Psoas muscle (tissue), 7 donors: ENCODE measurements at regions not wholly inside any gene's neighbourhood (a gene's known extent, or its start where the extent isn't known, plus 50 kb on each side); places are given as distances from the start of the nearest gene placed in this dataset.
A peak's percentile ranks its signal among the peaks of the same experiment; 100 is the strongest.

Source experiments
- ATAC-seq, 4 donors: fragments of 200-7000 bp; cut with Tn5 transposase; one replicate each; pipeline ENCODE4 v1.9.1; 2020; ENCODE audit warnings: moderate library complexity in 3 of 4, mild to moderate bottlenecking in 2 of 4
- DNase-seq, 2 donors: peaks; one replicate each; pipeline ENCODE4 v3.0.0-alpha.2; 2020
- H3K27ac ChIP-seq: fragments of 200-600 bp; one replicate; pipeline ENCODE4 v1.8.0; 2022
- H3K27me3 ChIP-seq, 3 donors: fragments of 200-600 bp in 1 of 3; one replicate each; pipeline versions ENCODE4 v1.6.1 to v1.8.0; 2013 to 2022; ENCODE audit warnings: low read length in 2 of 3, mild to moderate bottlenecking in 2 of 3, moderate library complexity in 1 of 3; ENCODE audit not compliant: insufficient read depth in 3 of 3
- H3K36me3 ChIP-seq, 2 donors: fragments of 200-600 bp in 1 of 2; one replicate each; pipeline versions ENCODE4 v1.6.1 to v1.8.0; 2013 to 2022; ENCODE audit warnings: low read depth in 1 of 2, mild to moderate bottlenecking in 1 of 2, moderate library complexity in 1 of 2; ENCODE audit not compliant: insufficient read depth in 1 of 2
- H3K4me1 ChIP-seq: fragments of 200-600 bp; one replicate; pipeline ENCODE4 v1.8.0; 2022
- H3K4me3 ChIP-seq: fragments of 200-600 bp; one replicate; pipeline ENCODE4 v1.8.0; 2022; ENCODE audit warnings: mild to moderate bottlenecking
- H3K9me3 ChIP-seq: fragments of 200-600 bp; one replicate; pipeline ENCODE4 v1.8.0; 2022
- WGBS, 3 donors: extraction: QIAGEN DNeasy Blood & Tissue Kit; methylation state at CpG; one replicate each; pipeline versions ENCODE4 v1.1.6 to v1.1.7; 2013; 5-methylcytosine and 5-hydroxymethylcytosine counted together
- intact Hi-C, 2 donors: fragments of 100-400 bp; cut with DNase I; formaldehyde crosslinking; loops; one replicate each; pipeline versions ENCODE4 v1.11.0 to v1.14.2; 2022
- TF ChIP-seq, protein P1 (sequence below): fragments of 200-600 bp; IDR thresholded peaks from one replicate; pipeline ENCODE4 v1.8.0; 2022; ENCODE audit warnings: antibody characterized with exemption
- donor health status: healthy with polysubstance abuse.
- donor health status: DM: no; HTN: no; CAD: no; lungs with moderate emphysema.
- donor health status: Bipolar disorder and iron deficiency.
- donor health status: healthy.
- donor health status: DM: yes; HTN: yes; CAD: no.
- donor health status: DM: no; HTN: no; CAD: no.
- donor health status: DM: yes; HTN: yes; CAD: no.

DNA sequence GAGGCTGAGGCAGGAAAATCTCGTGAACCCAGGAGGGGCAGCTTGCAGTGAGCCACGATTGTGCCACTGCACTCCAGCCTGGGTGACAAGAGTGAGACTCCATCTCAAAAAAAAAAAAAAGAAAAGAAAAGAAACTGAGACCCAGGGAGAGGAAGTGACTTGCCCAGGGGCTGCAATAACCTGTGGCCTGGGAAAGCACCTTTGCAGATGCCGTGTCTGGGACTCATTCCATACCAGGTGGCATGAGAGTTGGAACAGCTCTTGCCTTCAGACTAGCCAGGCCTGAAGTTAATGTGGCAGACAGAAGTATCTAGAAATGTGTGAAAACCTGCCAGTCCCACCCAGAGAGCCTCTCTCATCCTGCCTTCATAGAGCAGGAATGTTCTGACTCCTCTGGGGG, 65.4 kb downstream of the PHETA1 start:
- intact Hi-C loops = no loop called here

DNA sequence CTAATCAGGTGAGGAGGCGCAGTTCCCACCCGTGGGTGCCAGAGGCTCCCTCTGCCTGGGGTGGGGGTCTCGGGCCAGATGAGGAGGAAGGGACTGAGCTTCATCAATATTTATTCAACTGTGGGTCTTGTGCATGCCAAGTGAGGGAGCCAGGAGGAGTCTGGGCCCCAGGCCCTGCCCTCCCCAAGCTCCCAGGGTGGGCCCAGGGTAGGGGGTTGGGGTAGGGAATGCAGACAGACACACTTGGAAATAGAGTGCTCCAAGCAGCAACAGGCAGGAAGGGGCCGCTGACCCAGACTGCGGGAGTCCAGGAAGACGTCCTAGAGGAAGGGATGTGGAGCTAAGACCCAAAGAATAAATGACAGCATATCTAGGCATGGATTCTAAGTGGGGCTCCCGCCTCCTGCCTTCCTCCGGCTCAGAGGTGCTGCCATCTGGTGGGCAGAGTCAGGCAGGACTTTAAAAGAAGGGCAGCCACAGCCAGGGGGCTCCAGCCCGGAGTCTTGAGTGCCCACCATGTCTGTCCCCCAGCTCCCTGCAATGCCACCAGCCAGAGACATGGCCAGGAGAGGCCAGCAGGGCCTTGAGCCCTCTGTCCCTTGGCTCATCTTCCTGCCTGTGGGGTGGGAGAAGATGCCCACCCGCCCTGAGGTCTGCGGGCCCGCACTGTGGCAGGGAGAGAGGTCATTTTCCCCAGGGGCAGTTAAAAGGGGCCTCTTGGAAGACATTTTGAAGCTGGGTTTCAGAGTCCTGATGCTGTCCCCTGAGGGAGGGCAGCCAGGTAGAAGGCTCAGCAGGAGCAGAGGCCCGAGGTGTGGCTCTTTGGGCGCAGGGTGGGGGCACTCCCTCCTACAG, 70.1 kb downstream of the PHETA1 start:
- TF ChIP-seq, protein P1, sequence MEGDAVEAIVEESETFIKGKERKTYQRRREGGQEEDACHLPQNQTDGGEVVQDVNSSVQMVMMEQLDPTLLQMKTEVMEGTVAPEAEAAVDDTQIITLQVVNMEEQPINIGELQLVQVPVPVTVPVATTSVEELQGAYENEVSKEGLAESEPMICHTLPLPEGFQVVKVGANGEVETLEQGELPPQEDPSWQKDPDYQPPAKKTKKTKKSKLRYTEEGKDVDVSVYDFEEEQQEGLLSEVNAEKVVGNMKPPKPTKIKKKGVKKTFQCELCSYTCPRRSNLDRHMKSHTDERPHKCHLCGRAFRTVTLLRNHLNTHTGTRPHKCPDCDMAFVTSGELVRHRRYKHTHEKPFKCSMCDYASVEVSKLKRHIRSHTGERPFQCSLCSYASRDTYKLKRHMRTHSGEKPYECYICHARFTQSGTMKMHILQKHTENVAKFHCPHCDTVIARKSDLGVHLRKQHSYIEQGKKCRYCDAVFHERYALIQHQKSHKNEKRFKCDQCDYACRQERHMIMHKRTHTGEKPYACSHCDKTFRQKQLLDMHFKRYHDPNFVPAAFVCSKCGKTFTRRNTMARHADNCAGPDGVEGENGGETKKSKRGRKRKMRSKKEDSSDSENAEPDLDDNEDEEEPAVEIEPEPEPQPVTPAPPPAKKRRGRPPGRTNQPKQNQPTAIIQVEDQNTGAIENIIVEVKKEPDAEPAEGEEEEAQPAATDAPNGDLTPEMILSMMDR = peak; percentile 69
- Histone ChIP-seq H3K4me3 (no peak overlapping the region), H3K36me3 (no peaks in the 10 kb centered on the region), H3K27ac (no peak overlapping the region), H3K9me3 (peaks cover 3% of the 10 kb centered on the region), H3K27me3 (peaks cover 0 to under 1% (median 0%) of the 10 kb centered on the region in 3 donors), H3K4me1 (no peaks in the 10 kb centered on the region)
- peak; percentile 25 to 65 for DNase-seq
- intact Hi-C loops = loop anchor here in 1 of 2 donors (2.0 to 5.0 kb wide), 2 partner anchors 274 to 362 kb away; no protein-coding TSS in a partner anchor
- peak; percentile 53 to 80 (median 72) for ATAC-seq
- WGBS, 3 donors = 56 to 58% (median 57%) methylated on average over 14 of the region's 14 CpGs

More for the DNA sequence above, 65.4 kb downstream of the PHETA1 start:
- no peak overlapping the region for H3K4me3 ChIP-seq
- peaks cover 27% of the 10 kb centered on the region for H3K9me3 ChIP-seq
- DNase-seq (no peak), ATAC-seq (no peak)
- H3K36me3 ChIP-seq = no peaks in the 10 kb centered on the region
- TF ChIP-seq, protein P1 = no peak
- no peak overlapping the region for H3K27ac ChIP-seq
- H3K4me1 ChIP-seq = no peaks in the 10 kb centered on the region
- WGBS, 3 donors = 74 to 85% (median 81%) methylated on average over 3 of the region's 3 CpGs
- H3K27me3 ChIP-seq = peaks cover 0 to 3% (median 0%) of the 10 kb centered on the region in 3 donors

DNA sequence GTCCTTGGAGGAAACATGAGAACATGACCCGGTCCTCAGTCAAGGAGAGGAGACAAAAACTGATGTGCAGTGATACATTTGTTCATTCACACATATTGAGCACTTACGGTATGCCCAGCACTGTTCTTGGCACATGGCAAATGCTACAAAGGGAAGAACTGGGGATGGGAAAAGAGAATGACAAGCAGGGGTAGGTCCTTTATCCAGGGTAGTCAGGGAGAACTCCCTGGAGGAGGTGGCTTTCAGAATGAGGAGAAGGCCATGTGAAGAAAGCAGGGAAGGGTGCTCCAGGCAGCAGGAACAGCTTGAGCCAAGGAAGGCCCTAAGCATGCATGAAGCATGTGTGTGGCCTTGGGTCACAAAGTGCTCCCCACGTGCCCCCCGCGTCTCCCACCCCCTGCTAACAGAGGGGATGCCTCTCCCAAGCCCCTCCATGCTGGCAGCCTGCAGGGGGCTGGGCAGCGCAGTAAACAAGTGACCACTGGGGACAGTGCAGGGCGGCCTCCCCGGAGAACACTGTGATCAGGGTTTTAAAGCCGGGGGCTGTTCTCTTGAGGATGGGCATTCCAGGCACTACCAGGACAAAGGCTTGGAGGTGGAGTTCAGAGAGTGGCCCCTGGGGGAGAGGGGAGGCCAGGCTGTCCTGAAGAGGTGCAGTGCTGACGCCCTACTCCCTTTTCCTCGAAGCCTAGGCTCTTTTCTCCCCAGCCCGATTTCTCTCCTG, 71.0 kb downstream of the PHETA1 start:
- H3K36me3 ChIP-seq = no peaks in the 10 kb centered on the region
- ATAC-seq = no peak

DNA sequence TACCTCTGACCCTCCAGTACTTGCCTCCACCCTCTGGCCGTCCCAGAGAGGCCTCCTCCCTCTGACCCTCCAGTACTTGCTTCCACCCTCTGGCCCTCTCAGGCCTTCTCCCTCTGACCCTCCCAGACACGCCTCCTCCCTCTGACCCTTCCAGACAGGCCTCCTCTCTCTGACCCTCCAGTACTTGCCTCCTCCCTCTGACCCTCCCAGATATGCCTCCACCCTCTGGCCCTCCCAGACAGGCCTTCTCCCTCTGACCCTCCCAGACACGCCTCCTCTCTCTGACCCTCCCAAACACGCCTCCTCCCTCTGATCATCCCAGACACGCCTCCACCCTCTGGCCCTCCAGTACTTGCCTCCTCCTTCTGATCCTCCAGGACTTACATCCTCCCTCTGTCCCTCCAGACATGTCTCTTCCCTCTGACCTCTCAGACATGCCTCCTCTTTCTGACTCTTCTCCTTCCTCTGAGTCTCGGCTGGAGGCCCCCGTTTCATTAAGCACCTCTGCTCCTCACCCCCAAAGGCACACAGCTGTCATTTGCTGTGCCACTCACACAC, 71.9 kb downstream of the PHETA1 start:
- WGBS, 3 donors = 76 to 83% (median 78%) methylated on average over 7 of the region's 7 CpGs
- Histone ChIP-seq H3K27ac (no peak overlapping the region), H3K4me1 (no peaks in the 10 kb centered on the region), H3K36me3 (no peaks in the 10 kb centered on the region), H3K4me3 (no peak overlapping the region), H3K9me3 (no peaks in the 10 kb centered on the region), H3K27me3 (no peaks in the 10 kb centered on the region)
- TF ChIP-seq, protein P1 = no peak
- intact Hi-C loops = loop anchor here in 1 of 2 donors (5.0 kb wide), 1 partner anchor 360 kb away; no protein-coding TSS in a partner anchor
- no peak for ATAC-seq
- DNase-seq = no peak

More for the DNA sequence above, 71.0 kb downstream of the PHETA1 start:
- no peak for DNase-seq
- intact Hi-C loops = loop anchor here in 1 of 2 donors (2.0 to 5.0 kb wide), 2 partner anchors 273 to 361 kb away; no protein-coding TSS in a partner anchor
- WGBS, 3 donors = 69 to 71% (median 70%) methylated on average over 11 to 12 of the region's 12 CpGs
- Histone ChIP-seq H3K27me3 (no peaks in the 10 kb centered on the region), H3K9me3 (no peaks in the 10 kb centered on the region), H3K4me1 (no peaks in the 10 kb centered on the region), H3K27ac (no peak overlapping the region), H3K4me3 (no peak overlapping the region)
- TF ChIP-seq, protein P1 = no peak
